Prostate gland (tissue), 2 donors: ENCODE measurements at regions not wholly inside any gene's neighbourhood (a gene's known extent, or its start where the extent isn't known, plus 50 kb on each side); places are given as distances from the start of the nearest gene placed in this dataset.

Experiments used
- DNase-seq: peaks from one replicate; pipeline ENCODE4 v3.0.0-alpha.2; 2019; ENCODE audit warnings: low spot score
- H3K27ac ChIP-seq, 2 donors: fragments of 200-600 bp; sonication (generic); 2 replicates each; pipeline ENCODE4 v1.5.1; 2017 to 2019
- H3K27me3 ChIP-seq: fragments of 200-600 bp; sonication (generic); replicated peaks from 2 replicates; pipeline ENCODE4 v1.5.1; 2019; ENCODE audit not compliant: insufficient read depth
- H3K36me3 ChIP-seq, 2 donors: fragments of 200-600 bp; sonication (generic); 1 replicate in 1 of 2; 2 replicates in 1 of 2; pipeline versions ENCODE4 v1.5.1 to v1.8.1; 2017 to 2019
- H3K4me1 ChIP-seq: fragments of 200-600 bp; sonication (generic); replicated peaks from 2 replicates; pipeline ENCODE4 v1.5.1; 2019
- H3K4me3 ChIP-seq, 2 donors: fragments of 200-600 bp; sonication (generic); 2 replicates each; pipeline ENCODE4 v1.5.1; 2017 to 2019
- H3K9me3 ChIP-seq: fragments of 200-600 bp; sonication (generic); 2 replicates; pipeline ENCODE4 v1.5.1; 2017
- CTCF ChIP-seq, 4 experiments: fragments of 200-600 bp in 2 of 4; fragments of 450-650 bp in 2 of 4; sonication (generic) in 2 of 4; IDR thresholded peaks; 1 replicate in 3 of 4; 2 replicates in 1 of 4; pipeline ENCODE4 v1.5.1; 2016 to 2019; ENCODE audit warnings: antibody characterized with exemption in 4 of 4, mild to moderate bottlenecking in 2 of 4, moderate library complexity in 2 of 4
- POLR2A ChIP-seq: fragments of 450-650 bp; IDR thresholded peaks from one replicate; pipeline ENCODE4 v1.6.1; 2016; ENCODE audit warnings: antibody characterized with exemption, mild to moderate bottlenecking
- POLR2AphosphoS5 ChIP-seq: sonication (generic); formaldehyde crosslinking; IDR thresholded peaks from one replicate; pipeline ENCODE4 v1.6.1; 2017; ENCODE audit warnings: antibody characterized with exemption
- WGBS: methylation state at CpG from one replicate; pipeline ENCODE4 v1.1.5; 2018; 5-methylcytosine and 5-hydroxymethylcytosine counted together
- intact Hi-C: fragments of 100-400 bp; cut with DNase I; formaldehyde crosslinking; loops from one replicate; pipeline ENCODE4 v1.14.2; 2022

GRCh38 chr22:34736081-34736480 lies 329.9 kb upstream of the ISX start:
- 87% methylated on average over 1 of the region's 1 CpG for WGBS
- H3K4me1 ChIP-seq = no peaks in the 10 kb centered on the region
- no peak overlapping the region for H3K4me3 ChIP-seq
- H3K27me3 ChIP-seq = no peaks in the 10 kb centered on the region
- intact Hi-C loops = no loop called here
- H3K36me3 ChIP-seq = no peaks in the 10 kb centered on the region
- no peaks in the 10 kb centered on the region for H3K9me3 ChIP-seq
- no peak for TF ChIP-seq POLR2AphosphoS5
- no peak for TF ChIP-seq CTCF (IDR thresholded peaks at IDR 0.05)
- no peak for TF ChIP-seq POLR2A
- DNase-seq = no peak
- H3K27ac ChIP-seq = no peak overlapping the region

GRCh38 chr22:34738661-34739400 lies 327.1 kb upstream of the ISX start:
- no peak for DNase-seq
- Histone ChIP-seq H3K36me3 (no peaks in the 10 kb centered on the region), H3K4me3 (no peak overlapping the region), H3K27ac (no peak overlapping the region), H3K4me1 (no peaks in the 10 kb centered on the region), H3K9me3 (no peaks in the 10 kb centered on the region), H3K27me3 (no peaks in the 10 kb centered on the region)
- intact Hi-C loops = no loop called here
- 29% methylated on average over 3 of the region's 3 CpGs for WGBS
- TF ChIP-seq CTCF (IDR thresholded peaks at IDR 0.05) = no peak

- Histone ChIP-seq H3K36me3 (no peaks in the 10 kb centered on the region), H3K4me3 (no peak overlapping the region), H3K9me3 (no peaks in the 10 kb centered on the region), H3K4me1 (no peaks in the 10 kb centered on the region), H3K27ac (no peak overlapping the region), H3K27me3 (no peaks in the 10 kb centered on the region)
- DNase-seq = no peak
- no peak for TF ChIP-seq POLR2AphosphoS5
- TF ChIP-seq POLR2A = no peak
- TF ChIP-seq CTCF (IDR thresholded peaks at IDR 0.05) = no peak
- 80% methylated on average over 6 of the region's 6 CpGs for whole genome bisulfite sequencing
- intact Hi-C loops = no loop called here
These were observed 322.7 kb upstream of the ISX start for GRCh38 chr22:34743110-34743751.

- intact Hi-C loops = no loop called here
- Histone ChIP-seq H3K27ac (no peak overlapping the region), H3K9me3 (no peaks in the 10 kb centered on the region), H3K27me3 (no peaks in the 10 kb centered on the region), H3K36me3 (no peaks in the 10 kb centered on the region), H3K4me1 (no peaks in the 10 kb centered on the region), H3K4me3 (no peak overlapping the region)
- no peak for DNase-seq
- TF ChIP-seq POLR2A = no peak
- no peak for TF ChIP-seq POLR2AphosphoS5
- TF ChIP-seq CTCF (IDR thresholded peaks at IDR 0.05) = no peak
- WGBS = 43% methylated on average over 8 of the region's 8 CpGs
These were observed 305.5 kb upstream of the ISX start for GRCh38 chr22:34760276-34761008.
